DMS79 (cell line): ENCODE measurements at regions not wholly inside any gene's neighbourhood (a gene's known extent, or its start where the extent isn't known, plus 50 kb on each side); places are given as distances from the start of the nearest gene placed in this dataset.

Experiments used
- DNase-seq: peaks from one replicate; lab custom pipeline; 2025; lab: John Stamatoyannopoulos, UW

- no peak for DNase-seq
Observed at GRCh38 chr12:31781894-31782540, 53.2 kb upstream of the AMN1 start.

GRCh38 chr12:31780096-31780495, 51.3 kb upstream of the AMN1 start:
- DNase-seq: no peak

- no peak for DNase-seq
Observed at GRCh38 chr12:31778687-31779086, 49.9 kb upstream of the AMN1 start.
